ENCODE measurements at regions not wholly inside any gene's neighbourhood (a gene's known extent, or its start where the extent isn't known, plus 50 kb on each side); places are given as distances from the start of the nearest gene placed in this dataset.

DNA sequence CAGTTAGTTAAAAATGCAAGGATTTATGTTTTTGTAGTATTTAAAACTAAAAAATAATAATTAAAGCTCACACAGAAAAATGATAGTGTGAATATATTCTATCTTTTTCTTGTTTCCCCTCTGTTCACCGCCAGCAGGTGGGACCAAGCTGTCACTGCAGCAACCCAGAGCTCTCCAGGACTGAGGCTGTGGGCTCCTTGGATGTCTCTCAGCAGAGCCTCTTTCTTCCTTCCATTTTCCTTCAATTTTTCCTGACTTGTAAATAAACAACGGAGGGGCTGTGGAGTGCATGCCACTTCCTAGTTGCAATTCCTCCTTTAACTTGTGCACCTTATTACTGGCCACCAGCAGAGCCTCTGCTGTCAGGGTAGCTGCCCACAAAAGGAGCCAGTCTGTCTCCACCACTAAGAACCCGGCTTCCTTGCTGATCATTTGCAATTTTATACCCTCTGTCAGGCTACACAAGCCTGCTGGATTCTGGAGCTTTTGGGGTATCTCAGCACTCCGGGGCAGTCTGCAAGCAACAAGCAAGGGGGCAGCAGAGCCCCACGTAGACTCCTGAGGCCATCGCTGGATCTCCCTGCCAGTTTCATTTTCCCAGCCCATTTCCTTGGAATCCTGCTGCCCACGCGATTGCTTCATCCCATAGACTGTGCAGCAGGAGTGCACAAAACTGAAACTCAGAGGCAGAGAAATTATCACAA lies 1467.4 kb downstream of the C4orf33 start:
- no peak for DNase-seq (ENCODE audit: extremely low read depth in 1 of 2, low read depth in 1 of 2)

DNA sequence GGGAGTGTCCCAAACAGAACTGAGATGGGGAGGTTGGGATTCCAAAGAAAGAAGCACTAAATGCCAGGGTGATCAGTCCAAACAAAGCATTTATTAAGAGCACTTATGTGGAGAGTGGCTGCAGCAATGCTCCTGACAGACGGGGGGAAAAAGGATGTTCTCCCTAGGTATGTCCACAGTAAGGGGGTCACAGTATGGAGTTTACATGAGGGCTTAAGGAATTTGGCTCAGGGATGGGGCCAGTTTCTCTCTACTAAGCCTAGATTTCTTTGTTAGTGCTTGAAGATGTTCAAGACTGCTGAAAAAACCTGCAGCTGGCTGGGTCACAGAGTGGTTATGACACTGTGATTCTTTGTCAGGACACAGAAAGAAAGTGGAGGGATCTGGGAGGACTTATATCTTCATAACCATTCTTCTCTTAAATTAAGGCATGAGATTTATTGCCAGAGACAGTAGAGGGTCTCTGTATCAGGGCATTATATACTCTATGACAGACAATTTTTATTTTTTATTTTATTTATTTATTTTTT lies 1468.0 kb downstream of the C4orf33 start:
- no peak for DNase-seq (ENCODE audit: extremely low read depth in 1 of 2, low read depth in 1 of 2)

- no peak for DNase-seq (ENCODE audit: extremely low read depth in 1 of 2, low read depth in 1 of 2)
Measured at GRCh38 chr4:130568746-130569145, 1472.8 kb downstream of the C4orf33 start.

- DNase-seq (ENCODE audit: extremely low read depth in 1 of 2, low read depth in 1 of 2) = no peak
Measured at GRCh38 chr4:130573742-130574141, 1477.8 kb downstream of the C4orf33 start.

GRCh38 chr4:130574215-130574614 lies 1478.3 kb downstream of the C4orf33 start:
- no peak for DNase-seq (ENCODE audit: extremely low read depth in 1 of 2, low read depth in 1 of 2)

DNA sequence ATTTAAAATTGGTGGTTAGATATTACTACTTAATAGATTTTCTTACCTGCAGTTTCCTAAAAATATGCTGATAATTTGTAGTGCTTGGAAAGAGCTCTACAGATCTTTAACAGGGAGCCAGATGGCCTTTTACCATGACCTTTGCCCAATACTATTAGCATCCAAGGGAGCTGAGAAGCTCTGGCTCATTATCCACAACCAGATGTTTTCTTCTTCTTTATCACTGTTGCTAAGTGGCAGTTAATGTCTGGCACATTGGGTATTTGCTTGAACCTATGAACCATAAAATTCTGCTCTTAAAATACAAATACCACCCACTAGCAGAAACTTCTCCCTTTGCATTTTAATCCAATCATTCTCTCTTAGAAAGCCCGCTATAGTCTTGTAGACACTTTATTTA lies 1480.3 kb downstream of the C4orf33 start:
- DNase-seq (ENCODE audit: extremely low read depth in 1 of 2, low read depth in 1 of 2) = no peak

GRCh38 chr4:130591091-130591490 lies 1495.1 kb downstream of the C4orf33 start:
- DNase-seq (ENCODE audit: extremely low read depth in 1 of 2, low read depth in 1 of 2) = no peak

GRCh38 chr4:130600706-130601105 lies 1504.8 kb downstream of the C4orf33 start:
- no peak for DNase-seq (ENCODE audit: extremely low read depth in 1 of 2, low read depth in 1 of 2)

GRCh38 chr4:130603043-130603442 lies 1507.1 kb downstream of the C4orf33 start:
- no peak for DNase-seq (ENCODE audit: extremely low read depth in 1 of 2, low read depth in 1 of 2)

DNA sequence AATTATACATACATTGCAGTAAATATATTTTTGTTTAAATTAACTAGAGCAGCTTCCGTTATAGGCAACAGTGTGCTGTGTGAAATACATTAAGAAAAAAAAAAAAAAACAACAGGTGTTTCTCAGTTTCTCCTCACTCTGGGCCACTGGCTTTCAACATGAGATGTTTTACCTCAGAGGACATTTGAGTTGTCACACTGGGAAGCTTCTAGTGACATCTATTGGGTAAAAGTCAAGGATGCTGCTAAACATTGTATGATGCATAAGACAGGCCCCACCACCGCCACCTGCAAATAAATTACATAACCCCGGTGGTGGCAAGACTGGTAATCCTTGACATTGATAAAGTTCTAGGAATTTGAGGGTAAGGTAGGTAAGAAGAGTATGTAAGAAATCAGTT lies 1512.2 kb downstream of the C4orf33 start:
- DNase-seq (ENCODE audit: extremely low read depth in 1 of 2, low read depth in 1 of 2) = no peak

- DNase-seq (ENCODE audit: extremely low read depth in 1 of 2, low read depth in 1 of 2) = no peak
Measured at GRCh38 chr4:130628531-130628930, 1532.6 kb downstream of the C4orf33 start.

- no peak for DNase-seq (ENCODE audit: extremely low read depth in 1 of 2, low read depth in 1 of 2)
Measured at GRCh38 chr4:130632731-130633604, 1537.0 kb downstream of the C4orf33 start.

- DNase-seq (ENCODE audit: extremely low read depth in 1 of 2, low read depth in 1 of 2) = no peak
Measured at GRCh38 chr4:130636486-130636885, 1540.5 kb downstream of the C4orf33 start.

DNA sequence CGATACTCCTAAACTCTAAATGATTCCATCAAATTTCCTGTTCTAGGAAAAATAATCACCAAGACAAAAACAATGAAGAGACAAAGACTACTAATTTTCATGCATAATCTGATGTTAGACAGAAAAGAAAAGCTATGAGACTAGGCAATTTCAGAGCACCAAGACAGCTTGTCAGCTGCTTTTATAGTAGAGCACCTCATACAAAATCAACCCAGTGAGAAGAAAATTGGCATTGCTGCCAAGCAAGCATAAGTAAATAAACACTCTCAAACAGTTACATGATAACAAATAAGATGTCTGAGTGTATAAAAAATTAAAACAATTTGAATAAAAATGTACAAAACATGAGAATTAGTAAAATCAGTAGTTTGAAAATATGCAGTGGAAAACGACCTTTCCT lies 1544.6 kb downstream of the C4orf33 start:
- DNase-seq (ENCODE audit: extremely low read depth in 1 of 2, low read depth in 1 of 2) = no peak

GRCh38 chr4:130646886-130647285 lies 1550.9 kb downstream of the C4orf33 start:
- no peak for DNase-seq (ENCODE audit: extremely low read depth in 1 of 2, low read depth in 1 of 2)

DNA sequence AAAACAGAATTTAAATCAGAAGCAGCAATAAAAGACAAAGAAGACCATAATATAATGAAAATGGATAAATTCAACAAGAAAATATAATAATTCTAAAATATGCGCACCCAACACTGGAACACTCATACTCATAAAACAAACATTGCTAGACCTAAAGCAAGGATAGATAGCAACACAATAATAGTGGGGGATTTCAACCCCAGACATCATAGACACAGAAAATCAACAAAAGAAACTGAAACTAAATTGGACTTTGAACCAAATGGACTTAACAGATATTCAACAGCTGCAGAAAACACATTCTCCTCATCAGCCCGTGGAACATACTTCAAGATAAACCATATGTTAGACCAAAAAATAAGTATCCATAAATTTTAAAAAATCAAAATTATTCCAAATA lies 1552.6 kb downstream of the C4orf33 start:
- DNase-seq (ENCODE audit: extremely low read depth in 1 of 2, low read depth in 1 of 2) = no peak

DNA sequence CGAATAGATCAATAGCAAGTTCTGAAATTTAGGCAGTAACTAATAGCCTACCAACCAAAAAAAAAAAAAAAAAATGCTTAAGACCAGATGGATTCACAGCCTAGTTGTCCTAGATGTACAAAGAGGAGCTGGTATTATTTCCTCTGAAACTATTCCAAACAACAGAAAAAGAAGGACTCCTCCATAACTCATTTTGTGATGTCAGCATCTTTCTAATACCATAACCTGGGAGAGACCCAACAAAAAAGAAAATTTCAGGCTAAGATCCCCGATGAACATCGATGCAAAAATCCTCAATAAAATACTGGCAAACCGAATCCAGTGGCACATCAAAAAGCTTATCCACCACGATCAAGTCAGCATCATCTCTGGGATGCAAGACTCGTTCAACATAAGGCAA lies 1557.9 kb downstream of the C4orf33 start:
- DNase-seq (ENCODE audit: extremely low read depth in 1 of 2, low read depth in 1 of 2) = no peak

- DNase-seq (ENCODE audit: extremely low read depth in 1 of 2, low read depth in 1 of 2) = no peak
Measured at GRCh38 chr4:130659320-130659719, 1563.4 kb downstream of the C4orf33 start.

GRCh38 chr4:130668859-130669258 lies 1572.9 kb downstream of the C4orf33 start:
- DNase-seq (ENCODE audit: extremely low read depth in 1 of 2, low read depth in 1 of 2) = no peak

GRCh38 chr4:130675266-130675665 lies 1579.3 kb downstream of the C4orf33 start:
- DNase-seq (ENCODE audit: extremely low read depth in 1 of 2, low read depth in 1 of 2) = no peak

GRCh38 chr4:130689181-130689580 lies 1593.2 kb downstream of the C4orf33 start:
- DNase-seq (ENCODE audit: extremely low read depth in 1 of 2, low read depth in 1 of 2) = no peak

- no peak for DNase-seq (ENCODE audit: extremely low read depth in 1 of 2, low read depth in 1 of 2)
Measured at GRCh38 chr4:130698251-130698650, 1602.3 kb downstream of the C4orf33 start.
